Kidney epithelial cell (primary cell): ENCODE measurements at regions not wholly inside any gene's neighbourhood (a gene's known extent, or its start where the extent isn't known, plus 50 kb on each side); places are given as distances from the start of the nearest gene placed in this dataset.

Experiments
- DNase-seq: peaks from one replicate; pipeline ENCODE4 v3.0.0-alpha.2; 2010; ENCODE audit warnings: low read depth
- H3K27me3 ChIP-seq: 2 replicates; pipeline ENCODE4 v1.6.0; 2011; ENCODE audit warnings: low read length; ENCODE audit not compliant: control insufficient read depth, insufficient read depth
- H3K36me3 ChIP-seq: 2 replicates; pipeline ENCODE4 v1.5.1; 2011; ENCODE audit warnings: low read length; ENCODE audit not compliant: control insufficient read depth, insufficient read depth
- H3K4me3 ChIP-seq: 2 replicates; pipeline ENCODE4 v1.5.1; 2011; ENCODE audit warnings: low read depth, mild to moderate bottlenecking, control low read depth, low read length
- TF ChIP-seq, protein P1 (sequence below): IDR thresholded peaks from 2 replicates; pipeline ENCODE4 v1.5.1; 2011; ENCODE audit warnings: mild to moderate bottlenecking, moderate library complexity, low read length, control low read depth, inconsistent platforms; ENCODE audit not compliant: insufficient read depth, poor library complexity, severe bottlenecking

DNA sequence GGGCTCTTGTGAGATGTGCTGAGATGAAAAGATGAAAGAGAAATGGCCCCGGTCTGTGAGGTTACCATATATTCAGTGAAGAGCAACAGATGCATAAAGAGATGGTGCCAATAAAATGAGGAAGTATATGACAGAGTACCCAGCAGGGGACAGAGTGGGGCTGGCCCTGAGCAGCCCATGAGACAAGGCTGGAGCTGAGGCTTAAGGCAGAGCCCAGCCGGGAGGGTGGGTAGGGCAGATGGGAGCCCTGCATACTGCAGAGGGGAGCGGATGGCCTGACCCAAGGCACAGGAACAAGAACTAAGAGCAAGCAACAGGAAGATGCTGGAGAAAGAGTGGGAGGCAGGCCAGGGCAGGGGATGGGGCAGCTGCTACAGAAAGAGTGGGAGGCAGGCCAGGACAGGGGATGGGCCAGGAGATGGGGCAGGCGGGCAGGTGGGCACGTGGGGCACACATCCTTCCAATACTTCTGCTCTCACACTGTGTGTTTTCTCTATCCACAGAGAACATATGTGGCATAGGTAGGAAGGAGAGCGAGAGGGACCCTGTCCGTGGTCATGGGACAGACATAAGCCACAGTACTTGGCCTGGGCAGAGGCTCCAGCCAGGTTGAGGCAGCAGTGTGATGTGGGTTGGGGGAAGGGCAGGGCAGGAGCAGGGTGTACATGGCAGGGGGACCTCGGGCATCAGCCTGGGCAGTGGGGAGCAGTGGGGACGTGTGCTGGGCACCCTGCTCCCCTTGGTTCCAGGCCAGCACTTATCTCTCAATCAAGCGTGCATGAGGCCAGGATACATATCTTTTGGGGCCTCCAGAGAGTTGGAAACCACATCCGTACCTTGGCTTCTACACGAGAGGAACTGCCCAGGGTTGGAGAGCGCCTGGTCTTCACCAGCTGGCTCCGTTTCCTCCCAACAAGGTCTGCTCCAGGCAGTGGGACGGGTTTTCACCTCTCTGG is 91.6 kb upstream of the IKZF1 start:
- Histone ChIP-seq H3K27me3 (no peaks in the 10 kb centered on the region), H3K36me3 (no peaks in the 10 kb centered on the region), H3K4me3 (no peak overlapping the region)
- TF ChIP-seq, protein P1, sequence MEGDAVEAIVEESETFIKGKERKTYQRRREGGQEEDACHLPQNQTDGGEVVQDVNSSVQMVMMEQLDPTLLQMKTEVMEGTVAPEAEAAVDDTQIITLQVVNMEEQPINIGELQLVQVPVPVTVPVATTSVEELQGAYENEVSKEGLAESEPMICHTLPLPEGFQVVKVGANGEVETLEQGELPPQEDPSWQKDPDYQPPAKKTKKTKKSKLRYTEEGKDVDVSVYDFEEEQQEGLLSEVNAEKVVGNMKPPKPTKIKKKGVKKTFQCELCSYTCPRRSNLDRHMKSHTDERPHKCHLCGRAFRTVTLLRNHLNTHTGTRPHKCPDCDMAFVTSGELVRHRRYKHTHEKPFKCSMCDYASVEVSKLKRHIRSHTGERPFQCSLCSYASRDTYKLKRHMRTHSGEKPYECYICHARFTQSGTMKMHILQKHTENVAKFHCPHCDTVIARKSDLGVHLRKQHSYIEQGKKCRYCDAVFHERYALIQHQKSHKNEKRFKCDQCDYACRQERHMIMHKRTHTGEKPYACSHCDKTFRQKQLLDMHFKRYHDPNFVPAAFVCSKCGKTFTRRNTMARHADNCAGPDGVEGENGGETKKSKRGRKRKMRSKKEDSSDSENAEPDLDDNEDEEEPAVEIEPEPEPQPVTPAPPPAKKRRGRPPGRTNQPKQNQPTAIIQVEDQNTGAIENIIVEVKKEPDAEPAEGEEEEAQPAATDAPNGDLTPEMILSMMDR, result no peak
- no peak for DNase-seq

DNA sequence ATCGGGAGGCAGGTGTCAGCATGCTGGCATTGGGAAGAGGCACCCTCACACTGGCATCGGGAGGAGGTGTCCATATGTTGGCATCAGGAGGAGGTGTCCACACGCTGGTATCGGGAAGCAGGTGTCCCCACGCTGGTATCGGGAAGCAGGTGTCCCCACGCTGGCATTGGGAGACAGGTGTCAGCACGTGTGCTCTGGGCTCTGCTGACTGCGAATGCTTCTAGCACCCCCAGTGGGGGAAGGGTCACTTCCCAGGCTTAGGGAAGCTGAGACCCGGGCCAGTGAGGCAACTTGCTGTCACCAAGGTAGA is 92.5 kb upstream of the IKZF1 start:
- Histone ChIP-seq H3K27me3 (no peaks in the 10 kb centered on the region), H3K4me3 (no peak overlapping the region), H3K36me3 (no peaks in the 10 kb centered on the region)
- TF ChIP-seq, protein P1, result no peak
- no peak for DNase-seq

DNA sequence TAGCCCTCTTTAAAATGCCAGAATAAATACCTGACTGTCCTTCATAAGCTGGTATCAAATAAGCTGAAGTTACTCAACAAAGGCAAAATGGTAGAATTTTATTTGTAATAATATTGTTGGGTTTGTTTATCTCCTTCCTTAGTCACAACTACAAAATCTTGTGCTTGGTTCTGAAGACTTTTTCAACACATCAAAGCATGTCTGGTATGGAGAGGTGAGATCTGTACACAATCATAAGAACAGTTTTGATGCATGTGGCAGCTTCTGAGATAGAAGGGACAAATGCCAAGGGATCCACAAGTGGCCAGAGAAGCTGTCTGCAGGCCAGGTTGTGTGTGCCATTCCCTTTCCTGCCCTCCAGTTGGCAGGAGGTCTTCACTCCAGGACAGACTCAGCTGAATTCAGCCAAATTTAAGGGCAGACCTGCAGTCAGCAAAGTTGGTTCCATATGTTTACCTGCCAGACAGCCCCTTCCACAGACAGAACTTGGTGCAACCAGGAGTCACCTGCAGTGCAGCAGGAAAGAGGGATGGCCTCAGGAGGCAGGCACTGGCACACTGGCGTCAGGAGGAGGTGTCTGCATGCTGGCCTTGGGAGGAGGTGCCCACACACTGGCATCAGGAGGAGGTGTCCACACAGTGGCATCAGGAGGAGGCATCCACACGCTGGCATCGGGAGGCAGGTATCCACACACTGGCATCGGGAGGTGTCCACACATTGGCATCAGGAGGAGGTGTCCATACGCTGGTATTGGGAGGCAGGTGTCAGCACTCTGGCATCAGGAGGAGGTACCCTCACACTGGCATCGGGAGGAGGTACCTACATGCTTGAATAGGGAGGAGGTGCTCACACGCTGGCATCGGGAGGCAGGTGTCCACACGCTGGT is 93.1 kb upstream of the IKZF1 start:
- no peaks in the 10 kb centered on the region for H3K27me3 ChIP-seq
- TF ChIP-seq, protein P1, result no peak
- DNase-seq, result no peak
- no peak overlapping the region for H3K4me3 ChIP-seq
- H3K36me3 ChIP-seq, result no peaks in the 10 kb centered on the region

DNA sequence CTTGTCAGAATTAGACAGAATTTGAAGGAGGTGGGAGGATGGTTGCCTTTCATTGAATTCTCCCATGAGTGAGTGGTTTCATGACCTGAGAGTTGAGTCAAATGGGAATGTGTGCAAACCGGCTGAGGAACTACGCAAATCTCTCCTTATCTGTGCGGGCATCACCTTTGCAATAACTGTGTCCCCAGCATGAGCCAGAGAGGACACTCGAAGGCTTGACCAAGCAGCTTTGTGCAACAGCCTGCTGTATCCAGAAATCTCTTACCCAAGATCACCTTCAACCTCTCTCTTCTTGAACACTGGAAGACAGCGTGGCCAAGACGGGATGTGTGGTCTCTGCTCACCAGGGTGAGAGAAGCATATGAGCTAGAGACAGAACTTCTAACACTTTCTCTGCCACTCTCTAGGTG is 93.8 kb upstream of the IKZF1 start:
- no peak for DNase-seq
- TF ChIP-seq, protein P1, result no peak
- H3K4me3 ChIP-seq, result no peak overlapping the region
- H3K36me3 ChIP-seq, result no peaks in the 10 kb centered on the region
- H3K27me3 ChIP-seq, result no peaks in the 10 kb centered on the region

DNA sequence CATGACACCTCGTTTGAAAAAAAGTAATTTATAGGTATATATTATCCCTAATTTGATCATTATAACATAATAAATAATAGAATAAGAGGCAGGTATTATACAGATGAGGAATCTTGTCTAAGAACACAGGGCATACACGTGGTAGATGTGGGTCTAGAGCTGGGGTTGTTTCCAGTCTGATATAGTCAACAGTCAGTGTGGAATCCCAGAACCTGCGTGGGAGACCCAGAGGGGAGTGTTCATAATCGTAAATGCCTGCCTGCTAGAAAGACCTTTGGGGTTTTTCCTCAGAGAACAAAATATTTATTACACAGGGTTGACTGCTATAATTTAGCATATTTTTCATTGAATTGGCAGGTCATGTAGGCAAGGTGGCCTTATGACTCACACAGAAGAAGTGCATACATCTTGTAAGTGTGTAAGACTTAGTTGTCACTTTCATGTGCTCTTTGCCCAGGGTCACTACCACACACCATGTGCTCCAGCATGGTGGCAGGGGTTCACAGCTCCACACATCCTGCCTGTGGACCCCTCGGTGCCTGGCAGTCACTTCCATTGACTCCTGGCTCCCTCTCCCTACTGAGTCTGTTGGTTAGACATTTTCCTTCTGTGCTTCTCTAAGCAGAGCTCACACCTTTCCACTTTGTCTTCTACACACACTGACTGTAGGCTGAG is 94.9 kb upstream of the IKZF1 start:
- TF ChIP-seq, protein P1, result no peak

More for the DNA sequence above, 94.9 kb upstream of the IKZF1 start:
- no peak for DNase-seq
- Histone ChIP-seq H3K4me3 (no peak overlapping the region), H3K27me3 (no peaks in the 10 kb centered on the region), H3K36me3 (no peaks in the 10 kb centered on the region)
